NCI-H2171 (cell line): ENCODE measurements at regions not wholly inside any gene's neighbourhood (a gene's known extent, or its start where the extent isn't known, plus 50 kb on each side); places are given as distances from the start of the nearest gene placed in this dataset.

Source experiments
- DNase-seq: peaks from one replicate; lab custom pipeline; 2025; lab: John Stamatoyannopoulos, UW

DNA sequence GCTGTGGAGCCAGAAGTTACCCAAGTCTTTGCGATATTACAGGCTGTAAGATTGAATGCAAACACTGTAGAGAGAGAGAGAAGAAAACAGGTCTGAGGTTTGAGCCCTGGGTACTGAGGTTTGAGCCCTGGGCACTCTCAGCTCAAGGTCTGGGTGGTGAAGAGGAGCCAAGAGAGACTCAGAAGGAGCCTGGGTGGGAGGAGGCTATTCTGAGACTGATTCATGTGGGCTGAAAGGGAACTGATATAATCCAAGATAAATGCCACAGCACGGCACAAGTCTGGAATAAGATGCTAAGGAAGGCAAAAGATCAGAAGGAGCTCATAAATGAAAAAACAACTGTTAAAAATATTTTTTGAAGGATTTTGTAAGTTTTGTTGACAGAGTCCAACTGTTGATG, 407.6 kb upstream of the HS6ST1 start:
- DNase-seq = no peak

DNA sequence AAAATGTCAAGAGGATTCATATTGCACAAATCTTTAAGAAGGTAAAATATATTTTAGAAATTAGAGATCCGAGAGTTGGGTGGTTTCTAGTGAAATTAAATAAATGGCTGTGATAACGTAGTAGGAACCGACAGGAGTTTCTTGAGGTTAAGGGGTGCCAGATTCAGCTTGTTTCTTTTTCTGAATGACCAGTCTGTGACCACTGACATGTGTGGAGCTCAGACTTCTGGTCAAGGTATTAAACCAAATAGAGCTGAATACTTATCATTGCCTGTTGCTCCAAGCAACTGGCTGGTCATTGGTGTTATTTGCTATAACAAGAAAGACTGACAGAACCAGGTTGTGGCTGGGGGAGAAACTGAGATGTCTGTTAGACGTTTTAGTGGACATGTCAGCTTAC, 408.2 kb upstream of the HS6ST1 start:
- no peak for DNase-seq

DNA sequence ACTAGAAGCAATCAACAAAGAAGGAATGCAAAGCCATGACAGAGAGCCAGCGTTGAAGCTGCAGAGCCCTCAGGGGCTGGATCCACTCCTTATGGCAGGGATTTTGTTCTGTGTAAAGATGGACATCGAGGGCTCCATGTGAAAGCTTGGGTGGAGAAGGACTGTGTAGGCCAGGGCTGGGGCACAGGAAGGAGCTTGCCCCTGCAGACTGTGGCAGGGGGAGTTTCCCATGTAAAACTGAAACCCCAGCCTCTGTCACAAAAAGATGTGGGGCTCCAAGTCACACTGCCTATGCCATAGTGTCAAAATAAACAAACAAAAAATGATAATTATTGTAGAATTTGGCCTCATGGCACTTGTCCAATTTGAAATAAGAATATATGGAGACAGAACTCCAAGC, 408.7 kb upstream of the HS6ST1 start:
- no peak for DNase-seq

DNA sequence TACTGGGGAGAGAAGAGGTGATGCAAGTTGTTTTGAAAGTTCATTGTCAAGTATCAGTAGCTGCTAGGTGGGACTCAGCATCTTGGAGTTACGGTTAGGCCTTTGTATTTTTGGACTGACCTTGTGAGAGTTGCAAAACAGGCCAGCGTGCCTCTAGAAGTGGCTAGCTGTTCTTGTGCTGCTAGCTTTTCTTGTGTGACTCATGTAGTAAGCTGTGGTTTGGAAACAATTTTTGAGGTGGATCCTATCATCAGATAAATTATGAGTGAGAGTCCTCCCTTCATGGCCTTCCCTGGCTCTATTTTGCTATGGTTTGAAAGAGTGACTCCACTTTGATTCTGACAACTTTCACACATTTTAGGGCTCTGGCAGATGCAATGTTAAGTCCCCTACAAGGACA, 409.2 kb upstream of the HS6ST1 start:
- no peak for DNase-seq

DNA sequence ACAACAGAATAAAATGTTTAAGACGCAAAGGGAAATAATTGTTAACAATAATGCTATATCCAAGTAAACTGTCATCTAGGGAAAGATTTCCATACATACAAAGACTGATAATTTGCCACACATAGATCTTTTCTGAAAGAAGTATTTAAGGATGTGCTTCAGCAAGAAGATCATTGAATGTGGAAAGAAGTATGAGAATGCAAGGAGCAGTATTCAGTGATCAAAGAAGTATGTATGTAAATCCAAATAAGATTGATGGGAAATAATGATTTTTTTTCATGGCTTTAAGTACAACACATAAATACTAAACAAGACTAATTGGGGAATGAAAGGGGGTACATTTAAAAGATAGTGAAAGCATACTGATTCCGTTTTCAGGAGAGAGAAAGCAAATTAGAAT, 410.4 kb upstream of the HS6ST1 start:
- DNase-seq = no peak

DNA sequence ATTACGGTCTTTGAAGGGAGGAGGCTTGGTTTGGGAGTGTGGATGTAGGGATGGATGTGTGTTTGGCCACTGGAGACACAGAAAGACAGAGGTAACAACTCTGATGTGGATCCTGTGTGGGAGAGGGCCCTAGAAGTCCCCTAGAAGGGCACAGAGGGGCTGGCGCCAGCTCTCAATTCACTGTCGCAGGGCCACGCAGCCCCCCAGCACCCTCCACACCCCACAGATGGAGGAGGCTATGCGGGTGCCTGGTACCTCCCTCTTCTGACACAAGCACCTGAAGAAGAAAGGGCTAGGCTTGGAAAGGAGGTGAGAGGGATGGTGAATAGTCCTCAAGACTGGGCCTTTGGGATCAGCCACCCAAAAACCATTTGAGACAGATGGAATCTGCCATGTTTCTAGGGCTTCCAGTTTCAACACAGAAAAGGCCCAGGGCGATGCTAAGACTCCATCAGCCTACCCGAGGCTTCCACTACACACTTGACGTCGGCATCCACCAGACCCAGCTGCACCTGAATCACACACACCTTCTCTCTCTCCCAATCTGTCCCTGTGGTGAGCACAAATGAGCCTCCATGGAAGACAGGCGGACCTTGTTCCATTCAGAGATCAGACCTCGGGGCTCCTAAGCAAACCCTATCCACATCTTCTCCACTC, 413.5 kb upstream of the HS6ST1 start:
- no peak for DNase-seq

DNA sequence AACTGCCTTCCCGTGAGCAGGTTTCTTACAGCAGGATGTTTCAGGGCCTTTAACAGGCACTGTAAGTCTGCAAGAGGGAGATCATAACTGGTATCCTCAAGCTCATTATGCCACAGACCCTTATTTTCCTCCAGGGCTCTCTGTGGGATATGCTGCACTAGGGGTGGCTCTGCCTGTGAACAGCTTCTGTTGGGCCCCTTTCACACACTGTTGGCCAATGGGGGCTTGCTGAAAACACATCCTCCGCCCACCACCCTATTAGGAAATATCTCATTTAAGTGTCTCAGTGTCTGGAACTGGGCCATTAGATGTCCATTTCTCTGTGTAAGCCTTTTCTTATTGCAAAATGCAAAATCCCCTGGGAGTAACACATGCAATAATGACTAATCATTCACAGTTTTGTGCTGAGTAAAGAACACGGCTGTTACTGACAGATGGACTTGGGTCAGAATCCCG, 414.3 kb upstream of the HS6ST1 start:
- peak; percentile 33 for DNase-seq

DNA sequence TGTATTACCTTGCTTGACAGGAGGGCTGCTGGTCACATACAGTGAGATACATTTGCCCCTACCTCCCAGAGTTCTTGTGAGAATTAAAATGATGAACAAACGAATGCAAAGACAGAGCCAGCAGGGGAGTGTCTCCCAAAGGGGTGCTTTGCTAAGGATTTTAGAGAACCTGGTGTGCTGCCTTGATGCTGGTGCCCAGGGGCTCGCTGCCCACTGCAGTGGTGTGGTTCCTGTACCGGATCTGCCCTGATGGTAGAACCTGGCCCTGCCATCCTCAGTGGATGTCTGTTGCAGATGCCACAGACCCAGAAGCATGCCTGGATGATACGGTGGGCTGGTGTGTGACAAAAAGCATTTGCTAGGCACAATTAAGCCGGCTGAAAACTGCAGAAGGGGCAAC, 414.8 kb upstream of the HS6ST1 start:
- no peak for DNase-seq

DNA sequence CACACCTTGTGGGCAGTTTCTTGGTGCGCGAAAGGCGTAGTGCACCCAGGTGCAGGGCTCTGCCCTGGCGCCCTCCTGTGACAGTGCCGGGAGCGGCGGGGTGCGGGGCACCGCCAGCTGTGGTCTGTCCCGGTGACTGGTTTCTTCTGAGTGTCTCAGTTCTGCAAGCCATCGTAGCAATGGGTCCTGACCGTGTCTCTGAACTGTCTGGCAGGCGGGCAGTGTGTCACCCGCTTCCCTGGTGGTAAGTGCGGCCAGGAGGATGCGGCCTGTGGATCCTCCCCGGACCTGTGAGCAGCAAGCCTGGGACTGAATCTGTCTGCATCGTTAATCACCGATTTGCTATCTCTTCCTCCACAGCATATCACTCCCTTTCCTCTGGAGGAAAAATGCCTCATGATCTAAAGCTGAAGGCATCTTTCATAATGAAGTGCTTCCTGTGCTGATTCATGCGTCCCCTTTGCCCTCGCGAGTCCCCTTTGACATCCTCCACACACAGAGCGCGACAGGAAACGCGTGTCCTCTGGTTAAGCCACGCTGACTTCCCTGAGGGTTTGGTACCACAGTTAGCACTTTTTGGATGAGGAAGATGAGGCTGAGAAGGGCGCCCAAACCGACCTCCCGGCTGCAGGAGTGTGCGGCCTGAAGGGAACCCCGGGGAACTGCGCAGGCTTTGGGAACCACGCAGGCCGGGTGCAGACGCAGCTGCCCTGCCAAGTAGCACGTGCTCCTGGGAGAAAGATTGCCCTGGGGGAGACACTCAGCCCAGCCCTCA, 416.0 kb upstream of the HS6ST1 start:
- DNase-seq = no peak

DNA sequence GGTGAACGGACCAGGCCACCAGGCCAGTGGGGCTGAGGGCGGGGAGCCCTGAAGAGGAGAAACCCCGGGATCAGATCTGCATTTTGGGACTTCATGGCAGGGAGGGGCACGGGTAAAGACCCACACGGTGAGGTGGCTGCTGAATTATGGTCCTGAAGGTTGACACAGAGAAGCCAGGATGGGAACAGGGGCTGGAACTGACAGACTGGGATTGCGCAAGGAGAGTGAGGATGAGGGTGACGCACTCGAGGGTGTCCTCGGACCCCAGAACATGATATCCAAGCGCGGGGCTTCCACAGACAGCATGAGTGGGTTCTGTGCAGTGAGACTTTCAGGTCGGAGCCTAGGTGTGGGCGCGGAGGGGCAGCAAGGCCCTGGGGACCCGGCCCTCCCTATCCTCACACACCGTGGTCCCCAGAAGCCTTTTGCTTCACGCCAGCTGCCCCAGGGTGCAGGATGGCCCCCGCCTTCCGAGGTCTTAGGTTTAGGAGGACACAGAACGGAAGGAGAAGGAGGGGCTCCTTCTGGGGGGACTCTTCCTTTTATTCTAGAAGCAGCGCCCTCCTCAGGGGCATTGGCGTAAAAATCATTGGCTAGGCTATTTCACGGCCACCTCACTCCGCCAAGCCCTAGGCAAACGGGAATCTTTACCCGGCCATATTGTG, 416.8 kb upstream of the HS6ST1 start:
- no peak for DNase-seq

DNA sequence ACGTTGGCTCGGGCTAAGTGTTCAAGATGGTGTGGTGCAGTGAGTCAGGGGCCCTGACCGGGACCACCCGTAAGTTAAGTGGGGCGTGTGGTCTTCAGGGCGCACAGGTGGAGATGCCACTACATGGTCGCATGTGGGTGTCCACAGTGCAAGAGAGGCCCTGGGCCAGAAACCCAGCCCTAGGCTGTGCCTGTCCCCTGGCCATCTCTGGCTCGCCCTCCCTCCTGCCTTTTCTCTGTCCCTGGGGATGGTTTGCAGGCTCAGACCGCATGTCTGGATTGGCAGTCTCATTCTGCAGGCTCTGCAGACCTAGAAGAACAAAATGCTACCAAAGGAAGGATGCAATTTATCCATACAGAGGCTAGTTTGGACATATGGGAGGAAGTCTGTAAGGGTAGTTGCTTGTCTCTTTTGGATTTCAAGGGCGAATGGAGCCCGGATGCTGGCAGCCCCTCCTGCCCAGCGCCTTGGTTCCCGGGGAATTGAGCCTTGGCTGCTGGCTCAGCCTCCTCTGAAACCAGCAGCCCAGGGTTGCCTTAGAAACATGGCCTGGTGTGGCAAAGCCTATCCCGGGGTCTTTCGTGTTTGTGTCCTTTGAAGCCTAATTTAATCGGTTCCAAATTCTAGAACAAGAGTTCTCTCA, 417.5 kb upstream of the HS6ST1 start:
- no peak for DNase-seq

DNA sequence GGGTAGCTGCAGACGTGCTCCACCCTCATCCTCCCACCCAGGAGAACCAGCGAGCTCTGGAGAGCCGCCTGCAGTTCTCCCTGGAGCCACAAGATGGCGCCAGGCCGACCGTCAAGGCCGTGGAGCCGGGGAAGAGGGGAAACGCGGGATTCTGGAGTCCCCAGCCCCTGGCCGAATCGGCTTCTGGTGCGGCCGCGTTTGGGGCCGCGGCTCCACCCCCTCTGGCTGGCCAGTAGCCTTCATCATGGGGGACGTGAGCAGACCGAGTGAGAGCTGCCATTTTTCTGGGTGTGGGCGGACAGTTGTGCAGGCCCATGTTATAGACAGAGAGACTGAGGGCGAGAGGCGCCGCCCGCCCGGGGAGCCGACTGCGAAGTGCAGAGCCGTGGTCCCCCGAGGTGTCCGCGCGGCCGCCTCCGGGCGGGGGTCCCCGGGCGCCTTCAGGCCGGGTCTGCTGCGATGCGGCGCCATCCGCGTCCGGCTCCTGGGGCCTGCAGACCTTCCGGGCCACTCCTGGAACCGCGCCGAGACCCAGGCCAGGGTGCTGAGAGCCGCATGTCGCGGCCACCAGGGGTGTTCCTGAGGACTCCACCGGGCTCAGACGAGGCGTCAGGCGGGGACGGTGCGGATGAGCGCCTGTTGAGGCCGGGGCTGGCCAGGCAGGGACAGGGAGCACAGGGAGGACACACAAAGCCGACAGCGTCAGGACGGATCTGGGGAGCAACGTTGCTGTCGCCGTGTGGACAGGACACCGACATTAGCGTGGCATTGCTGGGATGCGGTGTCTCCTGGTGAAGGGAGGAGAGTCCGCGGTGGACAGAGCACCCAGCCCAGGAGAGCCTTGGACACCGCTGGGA, 418.2 kb upstream of the HS6ST1 start:
- DNase-seq = peak; percentile 45

DNA sequence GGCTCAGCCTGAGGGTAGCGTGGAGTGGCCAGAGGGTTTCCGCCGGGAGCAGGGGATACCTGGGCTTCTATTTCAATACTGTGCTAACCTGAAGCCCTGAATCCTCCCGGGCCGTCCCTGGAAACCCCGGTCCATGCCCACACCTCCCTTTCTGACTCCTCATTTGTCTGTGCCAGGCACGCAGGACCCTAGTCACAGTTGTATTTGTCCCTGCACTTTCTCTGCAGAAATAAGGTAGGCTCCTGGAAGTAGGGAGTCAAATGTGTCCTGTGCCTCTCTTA, 418.8 kb upstream of the HS6ST1 start:
- DNase-seq = no peak

DNA sequence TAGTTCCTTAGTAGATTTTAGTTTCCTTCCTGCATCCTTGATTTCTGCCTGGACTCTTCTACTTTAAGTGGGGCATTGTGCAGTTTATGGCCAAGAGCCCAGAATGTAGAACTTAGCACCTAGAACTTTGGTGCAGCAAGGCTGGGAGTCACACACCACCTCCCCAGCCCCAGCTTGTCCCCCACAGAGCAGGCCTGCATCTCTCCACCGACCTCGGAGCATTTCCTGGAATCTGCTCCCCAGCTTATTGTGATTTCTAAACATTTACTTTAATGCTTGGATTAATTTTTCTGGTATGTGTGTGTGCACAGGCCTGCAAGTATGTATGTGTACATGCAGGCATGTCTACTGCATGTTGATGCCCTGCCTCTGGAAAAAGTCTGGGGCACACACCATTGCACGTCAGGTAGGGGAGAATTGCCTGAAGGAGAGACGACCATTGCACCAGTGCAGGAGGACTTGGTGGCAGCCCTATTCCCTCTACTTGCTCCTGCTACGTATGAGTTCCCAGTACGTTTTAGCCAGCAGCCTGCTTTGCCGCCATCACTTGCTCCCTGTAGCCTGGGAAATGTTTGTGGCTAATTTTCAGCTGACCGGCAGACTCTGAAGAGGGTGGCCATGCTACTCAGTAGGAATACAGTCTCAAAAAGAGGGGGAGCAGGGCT, 419.9 kb upstream of the HS6ST1 start:
- no peak for DNase-seq

DNA sequence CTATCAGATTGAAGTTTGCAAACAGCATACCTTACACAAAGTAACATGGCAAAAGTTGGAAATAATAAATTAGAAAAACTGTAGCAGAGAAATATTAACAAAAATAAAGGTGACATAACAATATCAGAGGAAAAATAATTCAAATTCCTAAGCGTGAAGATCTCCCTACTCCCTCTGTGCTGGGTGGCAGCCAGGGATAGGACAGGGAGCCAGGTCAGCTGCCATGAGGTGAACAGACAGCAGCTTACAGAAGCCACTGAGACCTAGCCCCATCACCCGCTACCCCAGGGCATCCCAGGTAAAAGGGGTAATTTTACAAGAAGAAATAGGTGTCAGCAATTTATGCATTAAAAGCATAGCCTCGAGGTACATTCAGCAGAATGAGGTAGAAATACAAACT, 423.8 kb upstream of the HS6ST1 start:
- DNase-seq = no peak

DNA sequence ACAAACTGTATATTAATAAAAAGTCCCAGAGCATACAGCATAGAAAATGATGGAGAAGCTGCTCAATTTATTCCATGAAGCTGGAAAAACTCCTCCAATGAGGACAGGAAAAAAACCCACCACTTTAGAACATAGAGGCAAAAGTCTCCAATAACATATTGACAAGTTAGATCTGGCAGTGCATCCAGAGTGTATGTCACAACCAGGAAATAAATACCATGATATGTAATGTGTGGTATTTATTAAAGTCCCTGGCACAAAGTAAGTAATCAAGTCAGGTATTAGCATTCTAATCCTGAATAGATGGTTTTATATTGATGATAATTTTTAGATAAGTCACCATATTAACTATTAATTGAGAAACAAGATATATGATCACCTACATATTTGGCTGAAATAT, 427.3 kb upstream of the HS6ST1 start:
- DNase-seq = no peak

DNA sequence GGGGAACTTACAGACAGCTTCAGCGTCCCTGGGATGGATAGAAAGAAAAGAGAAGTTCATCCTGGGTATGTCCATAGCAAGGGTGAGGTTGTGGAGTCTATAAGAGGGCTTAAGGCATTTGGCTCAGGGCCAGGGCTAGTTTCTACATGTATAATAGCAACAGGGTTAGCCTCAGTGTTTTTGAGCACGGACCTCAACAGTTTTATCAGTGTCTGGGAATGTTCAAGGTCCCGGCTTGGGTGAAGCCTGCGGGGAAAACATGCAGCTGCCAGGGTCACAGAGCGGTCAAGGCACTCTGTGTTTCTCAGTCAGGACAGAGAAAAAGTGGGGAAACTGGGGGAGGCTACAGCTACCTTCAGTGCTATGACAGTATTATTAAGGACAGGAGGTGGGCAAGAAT, 427.7 kb upstream of the HS6ST1 start:
- DNase-seq = no peak

DNA sequence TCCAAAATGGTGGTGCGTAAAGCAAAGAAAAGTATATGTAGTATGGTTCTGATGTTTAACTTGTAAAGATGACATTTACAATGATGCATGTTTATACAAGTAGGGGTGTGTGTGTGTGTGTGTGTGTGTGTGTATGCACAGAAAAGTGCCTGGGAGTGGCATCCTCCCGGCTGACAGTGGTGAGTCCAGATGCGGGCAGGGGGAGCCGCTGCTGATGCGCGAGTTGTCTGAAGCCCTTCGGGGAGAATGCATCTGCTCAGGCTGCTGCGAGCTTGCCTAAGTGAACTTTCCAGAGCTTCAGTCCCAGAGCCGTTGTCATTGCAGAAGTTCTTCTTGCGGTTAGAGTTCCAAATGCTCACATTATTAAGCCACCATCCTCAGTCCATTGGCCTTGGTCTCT, 429.7 kb upstream of the HS6ST1 start:
- DNase-seq = no peak

DNA sequence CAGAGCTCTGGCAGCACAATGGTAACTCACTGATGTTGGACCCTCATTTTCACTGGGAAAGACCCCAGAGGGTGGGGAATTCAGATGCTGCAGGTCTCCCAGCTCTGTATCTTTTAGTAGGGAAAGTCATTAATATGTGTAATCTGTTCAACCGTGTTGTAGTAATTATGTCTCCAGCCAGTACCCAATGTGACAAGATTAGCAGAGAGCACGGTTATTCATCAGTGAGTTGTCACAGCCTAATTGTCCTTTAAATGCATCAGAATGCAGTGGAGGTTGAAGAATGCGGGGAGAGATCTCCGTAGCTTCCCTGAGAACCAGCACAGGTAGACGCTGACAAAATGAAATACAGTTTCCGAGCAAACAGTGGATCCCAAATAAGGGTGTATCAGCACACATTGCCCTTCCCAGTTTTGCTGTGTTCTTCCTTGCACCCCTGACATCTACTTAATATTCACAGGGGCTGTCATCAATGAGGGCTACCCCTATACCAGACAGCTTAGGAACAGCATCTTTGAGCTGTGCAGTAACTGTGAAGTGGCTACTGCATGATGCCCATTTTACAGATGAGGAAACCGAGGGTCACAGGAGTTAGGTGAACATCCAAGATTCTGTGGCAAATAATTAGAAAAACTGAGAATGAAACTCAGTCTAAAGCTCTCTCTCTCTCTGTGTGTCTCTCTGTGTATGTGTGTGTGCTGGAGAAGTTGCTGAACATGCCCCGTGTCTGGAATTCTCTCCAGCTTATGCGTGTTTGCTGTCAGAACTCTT, 430.4 kb upstream of the HS6ST1 start:
- DNase-seq = no peak

DNA sequence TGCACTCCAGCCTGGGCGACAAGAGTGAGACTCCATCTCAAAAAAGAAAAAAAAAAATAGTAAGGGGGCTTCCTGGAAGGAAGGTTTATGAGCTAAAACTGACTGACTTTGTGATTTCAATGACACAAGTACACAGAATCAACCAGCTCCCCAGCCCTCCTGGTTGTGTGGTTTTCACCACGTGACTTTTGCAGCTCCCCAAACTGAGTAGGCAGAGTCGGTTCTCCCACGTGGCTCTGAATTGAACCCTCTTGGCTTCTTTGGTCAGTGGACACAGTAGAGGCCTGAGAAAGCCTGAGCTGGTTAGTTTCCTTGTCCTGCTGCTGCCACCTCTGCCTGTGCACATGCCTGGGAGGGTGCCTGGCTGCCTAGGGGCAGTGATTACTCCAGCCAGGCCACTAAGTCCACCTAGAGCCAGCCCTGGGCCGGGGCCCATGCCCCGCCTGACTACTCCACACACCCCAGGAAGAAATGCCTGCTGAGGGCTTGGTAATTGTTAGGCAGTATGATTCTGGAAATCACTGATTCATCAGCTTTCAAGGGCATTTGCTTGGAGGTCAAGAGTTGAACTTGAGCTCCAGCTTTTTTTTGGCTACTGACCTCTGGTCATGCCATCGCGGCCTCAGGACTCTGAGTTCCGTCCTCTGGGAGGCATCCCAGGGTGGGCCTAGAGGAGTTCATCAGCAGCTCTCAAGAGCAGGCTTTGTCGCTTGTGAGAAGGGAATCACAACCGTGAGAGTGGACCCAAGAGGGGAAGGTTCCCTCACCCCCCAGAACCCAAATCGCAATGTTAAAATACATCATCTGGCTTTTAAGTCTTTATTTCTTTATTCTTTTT, 431.9 kb upstream of the HS6ST1 start:
- DNase-seq = no peak
